OCI-LY3 (cell line): ENCODE measurements at regions not wholly inside any gene's neighbourhood (a gene's known extent, or its start where the extent isn't known, plus 50 kb on each side); places are given as distances from the start of the nearest gene placed in this dataset.

ENCODE experiments used
- H2AFZ ChIP-seq: fragments of 200-600, 300-600 bp; shearing (Covaris generic); 2 replicates; pipeline ENCODE4 v1.6.0; 2014; ENCODE audit warnings: antibody characterized with exemption, low read depth, low read length
- H3K27ac ChIP-seq: fragments of 200-600, 300-600 bp; sonication (generic); 2 replicates; pipeline ENCODE4 v1.5.1; 2014; ENCODE audit warnings: mild to moderate bottlenecking, low read length, moderate library complexity, mixed read lengths
- H3K27me3 ChIP-seq: fragments of 200-600, 300-600 bp; sonication (generic); 2 replicates; pipeline ENCODE4 v1.6.1; 2014; ENCODE audit warnings: low read depth, low read length, mixed read lengths
- H3K36me3 ChIP-seq: fragments of 200-600, 300-600 bp; sonication (generic); replicated peaks from 2 replicates; pipeline ENCODE3; 2014; ENCODE audit warnings: low read depth, low read length, mixed read lengths
- H3K4me1 ChIP-seq: fragments of 300-600, 200-600 bp; sonication (generic); 2 replicates; pipeline ENCODE4 v1.6.1; 2014; ENCODE audit warnings: low read length, mixed read lengths
- H3K4me2 ChIP-seq: fragments of 200-600, 300-600 bp; sonication (generic); 2 replicates; pipeline ENCODE4 v1.6.1; 2014; ENCODE audit warnings: low read length, mixed read lengths
- H3K4me3 ChIP-seq: fragments of 300-600, 200-600 bp; sonication (generic); 2 replicates; pipeline ENCODE4 v1.5.1; 2014; ENCODE audit warnings: antibody characterized with exemption, mild to moderate bottlenecking, low read length, moderate library complexity
- H3K79me2 ChIP-seq: fragments of 300-600, 200-600 bp; shearing (Covaris generic); 2 replicates; pipeline ENCODE4 v1.6.1; 2014; ENCODE audit warnings: mild to moderate bottlenecking, low read length, mixed read lengths
- H3K9ac ChIP-seq: fragments of 300-600, 200-600 bp; shearing (Covaris generic); 2 replicates; pipeline ENCODE4 v1.6.0; 2014; ENCODE audit warnings: mild to moderate bottlenecking, low read length, moderate library complexity
- H3K9me3 ChIP-seq: fragments of 200-600, 300-600 bp; shearing (Covaris generic); 2 replicates; pipeline ENCODE4 v1.6.1; 2014; ENCODE audit warnings: low read length, mixed read lengths; ENCODE audit not compliant: insufficient read depth
- H4K20me1 ChIP-seq: fragments of 200-600, 300-600 bp; sonication (generic); 2 replicates; pipeline ENCODE4 v1.6.1; 2016; ENCODE audit warnings: low read length, mixed read lengths; ENCODE audit not compliant: insufficient read depth
- CTCF ChIP-seq: fragments of 200-600, 300-600 bp; sonication (generic); IDR thresholded peaks from 2 replicates; pipeline ENCODE4 v1.5.1; 2014; ENCODE audit warnings: antibody characterized with exemption, low read length, low read depth
- EZH2phosphoT487 ChIP-seq: fragments of 200-600 bp; shearing (Covaris generic); IDR thresholded peaks from 2 replicates; pipeline ENCODE4 v1.6.1; 2018; ENCODE audit warnings: antibody characterized with exemption, mixed run types, low read depth

DNA sequence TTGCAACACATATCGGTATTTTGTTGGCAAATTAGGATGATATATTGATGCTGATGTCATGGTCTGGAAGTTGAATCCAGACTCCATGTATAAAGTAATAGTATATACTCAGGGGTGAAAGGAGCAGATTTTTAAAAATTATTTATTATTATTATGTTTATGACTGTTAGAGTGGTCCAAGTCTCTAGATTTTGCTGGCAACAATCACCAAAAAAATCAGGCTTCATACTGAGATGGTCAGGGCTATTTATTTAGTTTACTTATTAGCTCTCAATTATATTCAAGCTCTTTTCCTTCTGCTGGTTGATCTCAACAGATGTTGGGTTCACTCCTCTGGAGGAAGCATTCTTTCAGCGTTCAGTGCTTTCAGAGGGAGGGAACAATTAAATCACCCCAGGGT, 73.9 kb upstream of the VCX3B start:
- no peaks in the 10 kb centered on the region for H3K79me2 ChIP-seq
- H3K4me3 ChIP-seq, result no peak overlapping the region
- no peaks in the 10 kb centered on the region for H3K27me3 ChIP-seq
- H3K9ac ChIP-seq, result no peak overlapping the region
- no peaks in the 10 kb centered on the region for H3K4me1 ChIP-seq
- H3K9me3 ChIP-seq, result no peaks in the 10 kb centered on the region
- H2AFZ ChIP-seq, result no peak overlapping the region
- H3K36me3 ChIP-seq, result no peaks in the 10 kb centered on the region
- TF ChIP-seq EZH2phosphoT487, result no peak
- no peak for TF ChIP-seq CTCF
- H3K4me2 ChIP-seq, result no peak overlapping the region
- H4K20me1 ChIP-seq, result no peaks in the 10 kb centered on the region
- no peak overlapping the region for H3K27ac ChIP-seq

- Histone ChIP-seq H3K4me2 (no peak overlapping the region), H3K4me3 (no peak overlapping the region), H2AFZ (no peak overlapping the region), H3K27me3 (no peaks in the 10 kb centered on the region), H4K20me1 (no peaks in the 10 kb centered on the region), H3K36me3 (no peaks in the 10 kb centered on the region), H3K9me3 (no peaks in the 10 kb centered on the region), H3K4me1 (no peaks in the 10 kb centered on the region), H3K27ac (no peak overlapping the region), H3K9ac (no peak overlapping the region), H3K79me2 (no peaks in the 10 kb centered on the region)
- TF ChIP-seq EZH2phosphoT487 (no peak), CTCF (no peak)
These were observed 60.6 kb upstream of the VCX3B start for GRCh38 chrX:8403988-8404387.

DNA sequence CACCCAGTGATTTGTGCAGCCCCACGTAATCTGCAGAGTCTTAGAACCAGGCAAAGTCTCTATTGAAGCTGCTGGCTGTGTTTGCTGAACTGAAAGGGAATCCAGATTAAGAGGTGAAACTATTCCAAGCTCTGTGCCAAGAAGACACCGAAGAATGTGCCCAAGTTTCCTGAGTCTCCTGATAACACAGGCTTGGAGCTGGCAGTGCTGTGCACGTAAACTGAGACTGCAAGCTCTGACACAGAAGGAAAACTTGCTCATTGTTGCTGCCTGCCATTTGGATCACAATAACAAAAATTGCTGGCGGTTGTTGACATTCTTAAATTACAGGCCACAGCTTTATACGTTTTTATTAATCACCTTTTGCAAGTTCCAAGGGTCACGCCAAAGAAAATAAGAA, 60.2 kb upstream of the VCX3B start:
- Histone ChIP-seq H4K20me1 (no peaks in the 10 kb centered on the region), H3K27me3 (no peaks in the 10 kb centered on the region), H3K4me3 (no peak overlapping the region), H3K79me2 (no peaks in the 10 kb centered on the region), H3K4me1 (no peaks in the 10 kb centered on the region), H3K36me3 (no peaks in the 10 kb centered on the region), H3K9me3 (no peaks in the 10 kb centered on the region), H2AFZ (no peak overlapping the region), H3K4me2 (no peak overlapping the region), H3K9ac (no peak overlapping the region), H3K27ac (no peak overlapping the region)
- TF ChIP-seq EZH2phosphoT487 (no peak), CTCF (no peak)

DNA sequence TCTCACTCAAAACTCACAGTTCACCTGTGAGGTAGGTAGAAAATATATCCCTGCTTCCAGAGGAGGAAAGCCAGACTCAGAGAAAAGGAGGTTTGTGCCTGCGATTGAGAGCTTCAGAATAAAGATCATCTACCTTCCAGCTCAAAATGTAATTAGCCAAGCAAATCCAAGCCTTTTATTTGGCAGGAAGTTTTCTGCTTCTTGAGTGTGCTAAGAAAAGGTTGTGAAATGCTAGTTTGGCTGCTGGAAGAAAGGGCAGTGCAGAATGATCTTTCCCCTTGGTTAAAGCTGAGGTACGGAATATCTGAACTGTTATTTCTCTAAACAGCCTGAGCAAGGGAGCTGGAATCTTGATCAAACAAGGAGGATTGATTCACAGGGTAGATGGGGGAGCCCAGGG, 59.7 kb upstream of the VCX3B start:
- Histone ChIP-seq H3K4me2 (no peak overlapping the region), H3K27me3 (no peaks in the 10 kb centered on the region), H3K4me1 (no peaks in the 10 kb centered on the region), H3K36me3 (no peaks in the 10 kb centered on the region), H4K20me1 (no peaks in the 10 kb centered on the region), H3K9me3 (no peaks in the 10 kb centered on the region), H3K79me2 (no peaks in the 10 kb centered on the region), H3K27ac (no peak overlapping the region), H3K4me3 (no peak overlapping the region), H3K9ac (no peak overlapping the region), H2AFZ (no peak overlapping the region)
- TF ChIP-seq CTCF, result no peak
- no peak for TF ChIP-seq EZH2phosphoT487
